ENCODE measurements at regions not wholly inside any gene's neighbourhood (a gene's known extent, or its start where the extent isn't known, plus 50 kb on each side); places are given as distances from the start of the nearest gene placed in this dataset.

- Histone ChIP-seq H3K4me3 (no peak overlapping the region), H3K9me3 (no peaks in the 10 kb centered on the region), H3K36me3 (no peaks in the 10 kb centered on the region), H3K4me1 (no peaks in the 10 kb centered on the region), H3K27me3 (no peaks in the 10 kb centered on the region), H3K27ac (no peak overlapping the region)
- TF ChIP-seq POLR2A (IDR thresholded peaks at IDR 0.05) (no peak), CTCF (IDR thresholded peaks at IDR 0.05) (no peak)
- no peak for DNase-seq
Observed at GRCh38 chr17:79491006-79491405, 119.8 kb downstream of the RBFOX3 start.

- Histone ChIP-seq H3K27me3 (no peaks in the 10 kb centered on the region), H3K4me3 (no peak overlapping the region), H3K27ac (no peak overlapping the region), H3K36me3 (no peaks in the 10 kb centered on the region), H3K4me1 (no peaks in the 10 kb centered on the region), H3K9me3 (no peaks in the 10 kb centered on the region)
- no peak for DNase-seq
- no peak for TF ChIP-seq CTCF (IDR thresholded peaks at IDR 0.05)
Observed at GRCh38 chr17:79490530-79490929, 120.3 kb downstream of the RBFOX3 start.

GRCh38 chr17:79487149-79487548 is 123.7 kb downstream of the RBFOX3 start:
- Histone ChIP-seq H3K27ac (no peak overlapping the region), H3K27me3 (no peaks in the 10 kb centered on the region), H3K4me1 (no peaks in the 10 kb centered on the region), H3K36me3 (no peaks in the 10 kb centered on the region), H3K9me3 (no peaks in the 10 kb centered on the region), H3K4me3 (no peak overlapping the region)
- TF ChIP-seq CTCF (IDR thresholded peaks at IDR 0.05) (no peak), POLR2A (IDR thresholded peaks at IDR 0.05) (no peak)
- DNase-seq: no peak

- Histone ChIP-seq H3K4me1 (no peaks in the 10 kb centered on the region), H3K4me3 (no peak overlapping the region), H3K27me3 (no peaks in the 10 kb centered on the region), H3K36me3 (no peaks in the 10 kb centered on the region), H3K9me3 (no peaks in the 10 kb centered on the region), H3K27ac (no peak overlapping the region)
- no peak for DNase-seq
- no peak for TF ChIP-seq POLR2A (IDR thresholded peaks at IDR 0.05)
Observed at GRCh38 chr17:79485991-79486390, 124.9 kb downstream of the RBFOX3 start.

- Histone ChIP-seq H3K4me1 (no peaks in the 10 kb centered on the region), H3K9me3 (no peaks in the 10 kb centered on the region), H3K27me3 (no peaks in the 10 kb centered on the region), H3K36me3 (no peaks in the 10 kb centered on the region), H3K4me3 (no peak overlapping the region), H3K27ac (no peak overlapping the region)
- no peak for TF ChIP-seq POLR2A (IDR thresholded peaks at IDR 0.05)
- no peak for TF ChIP-seq CTCF (IDR thresholded peaks at IDR 0.05)
- DNase-seq: no peak
Observed at GRCh38 chr17:79485419-79485985, 125.3 kb downstream of the RBFOX3 start.

- Histone ChIP-seq H3K27ac (no peak overlapping the region), H3K36me3 (no peaks in the 10 kb centered on the region), H3K27me3 (no peaks in the 10 kb centered on the region)
Observed at GRCh38 chr17:79484600-79485418, 126.0 kb downstream of the RBFOX3 start.

More at GRCh38 chr17:79484600-79485418, 126.0 kb downstream of the RBFOX3 start:
- Histone ChIP-seq H3K4me1 (no peaks in the 10 kb centered on the region), H3K9me3 (no peaks in the 10 kb centered on the region), H3K4me3 (no peak overlapping the region)
- DNase-seq: no peak
- TF ChIP-seq CTCF (IDR thresholded peaks at IDR 0.05) (no peak), POLR2A (IDR thresholded peaks at IDR 0.05) (no peak)
